ENCODE measurements at regions not wholly inside any gene's neighbourhood (a gene's known extent, or its start where the extent isn't known, plus 50 kb on each side); places are given as distances from the start of the nearest gene placed in this dataset.

DNA sequence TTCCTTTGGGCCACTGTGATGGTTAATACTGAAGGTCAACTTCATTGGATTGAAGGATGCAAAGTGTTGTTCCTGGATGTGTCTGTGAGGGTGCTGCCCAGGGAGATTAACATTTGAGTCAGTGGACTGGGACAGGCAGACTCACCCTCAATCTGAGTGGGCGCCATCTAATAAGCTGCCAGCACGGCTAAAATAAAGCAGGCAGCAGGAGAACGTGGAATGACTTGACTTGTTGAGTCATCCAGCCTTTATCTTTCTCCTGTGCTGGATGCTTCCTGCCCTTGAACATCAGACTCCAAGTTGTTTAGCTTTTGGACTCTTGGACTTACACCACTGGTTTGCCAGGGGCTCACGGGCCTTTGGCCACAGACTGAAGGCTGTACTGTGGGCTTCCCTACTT, 1046.9 kb downstream of the TYW1 start:
- H3K9me3 ChIP-seq (ENCODE audit: insufficient read depth, low read length) = no peaks in the 10 kb centered on the region

GRCh38 chr7:68050627-68051026, 1054.0 kb downstream of the TYW1 start:
- TF ChIP-seq EZH2phosphoT487 (IDR thresholded peaks at IDR 0.05; ENCODE audit: low read depth) (no peak), CTCF (IDR thresholded peaks at IDR 0.05; ENCODE audit: low read depth, low read length) (no peak)
- H3K9ac ChIP-seq (ENCODE audit: low read length) = no peak overlapping the region

More for the DNA sequence above, 1046.9 kb downstream of the TYW1 start:
- no peak overlapping the region for H3K9ac ChIP-seq (ENCODE audit: low read length)
- no peak overlapping the region for H2AFZ ChIP-seq (ENCODE audit: low read depth, low read length)
- no peaks in the 10 kb centered on the region for H4K20me1 ChIP-seq (ENCODE audit: insufficient read depth, low read length)
- TF ChIP-seq CTCF (IDR thresholded peaks at IDR 0.05; ENCODE audit: low read depth, low read length) = no peak
- TF ChIP-seq EZH2phosphoT487 (IDR thresholded peaks at IDR 0.05; ENCODE audit: low read depth) = no peak
- no peak overlapping the region for H3K4me3 ChIP-seq (ENCODE audit: low read length)
- H3K27me3 ChIP-seq (ENCODE audit: low read depth, low read length) = no peaks in the 10 kb centered on the region
- no peak overlapping the region for H3K4me2 ChIP-seq (ENCODE audit: low read length)
- no peaks in the 10 kb centered on the region for H3K36me3 ChIP-seq (replicated peaks; ENCODE audit: low read depth, low read length)
- H3K79me2 ChIP-seq (ENCODE audit: low read length) = no peaks in the 10 kb centered on the region
- H3K27ac ChIP-seq (ENCODE audit: low read length) = no peak overlapping the region
- H3K4me1 ChIP-seq (ENCODE audit: low read length) = no peaks in the 10 kb centered on the region

DNA sequence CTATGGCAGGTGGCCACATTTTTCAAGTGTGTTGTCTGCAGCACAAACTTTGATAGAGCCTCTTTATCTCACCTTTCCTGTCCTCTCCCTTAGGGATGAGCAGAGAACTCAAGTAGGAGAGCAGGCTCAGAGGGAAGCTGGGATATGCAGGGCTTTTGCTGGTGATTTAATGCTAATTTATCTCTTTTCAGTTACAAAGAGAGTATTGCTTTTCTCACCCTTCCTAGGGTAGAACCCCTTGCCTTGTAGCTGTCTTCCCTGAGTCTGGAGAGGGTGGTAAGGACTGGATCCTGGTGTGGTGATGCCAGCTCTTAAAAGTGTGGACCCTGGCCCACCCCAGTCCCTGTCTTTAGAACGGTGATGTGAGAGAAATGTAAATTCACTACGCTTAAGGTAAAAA, 1061.4 kb downstream of the TYW1 start:
- TF ChIP-seq CTCF (IDR thresholded peaks at IDR 0.05; ENCODE audit: low read depth, low read length) = no peak
- TF ChIP-seq EZH2phosphoT487 (IDR thresholded peaks at IDR 0.05; ENCODE audit: low read depth) = no peak
- Histone ChIP-seq H3K4me1 (ENCODE audit: low read length) (no peaks in the 10 kb centered on the region), H3K4me2 (ENCODE audit: low read length) (no peak overlapping the region), H3K4me3 (ENCODE audit: low read length) (no peak overlapping the region), H4K20me1 (ENCODE audit: insufficient read depth, low read length) (no peaks in the 10 kb centered on the region), H2AFZ (ENCODE audit: low read depth, low read length) (no peak overlapping the region), H3K9ac (ENCODE audit: low read length) (no peak overlapping the region), H3K27ac (ENCODE audit: low read length) (no peak overlapping the region), H3K9me3 (ENCODE audit: insufficient read depth, low read length) (no peaks in the 10 kb centered on the region), H3K36me3 (replicated peaks; ENCODE audit: low read depth, low read length) (no peaks in the 10 kb centered on the region), H3K79me2 (ENCODE audit: low read length) (no peaks in the 10 kb centered on the region), H3K27me3 (ENCODE audit: low read depth, low read length) (no peaks in the 10 kb centered on the region)

More at GRCh38 chr7:68050627-68051026, 1054.0 kb downstream of the TYW1 start:
- Histone ChIP-seq H3K79me2 (ENCODE audit: low read length) (no peaks in the 10 kb centered on the region), H3K36me3 (replicated peaks; ENCODE audit: low read depth, low read length) (no peaks in the 10 kb centered on the region), H3K27me3 (ENCODE audit: low read depth, low read length) (no peaks in the 10 kb centered on the region), H2AFZ (ENCODE audit: low read depth, low read length) (no peak overlapping the region), H3K27ac (ENCODE audit: low read length) (no peak overlapping the region), H4K20me1 (ENCODE audit: insufficient read depth, low read length) (no peaks in the 10 kb centered on the region), H3K4me2 (ENCODE audit: low read length) (no peak overlapping the region), H3K9me3 (ENCODE audit: insufficient read depth, low read length) (no peaks in the 10 kb centered on the region), H3K4me1 (ENCODE audit: low read length) (no peaks in the 10 kb centered on the region), H3K4me3 (ENCODE audit: low read length) (no peak overlapping the region)

GRCh38 chr7:68063171-68063570, 1066.5 kb downstream of the TYW1 start:
- TF ChIP-seq CTCF (IDR thresholded peaks at IDR 0.05; ENCODE audit: low read depth, low read length) (peak; percentile 33), EZH2phosphoT487 (IDR thresholded peaks at IDR 0.05; ENCODE audit: low read depth) (no peak)
- H3K27ac ChIP-seq (ENCODE audit: low read length) = no peak overlapping the region
- no peaks in the 10 kb centered on the region for H3K36me3 ChIP-seq (replicated peaks; ENCODE audit: low read depth, low read length)
- H2AFZ ChIP-seq (ENCODE audit: low read depth, low read length) = no peak overlapping the region
- H3K9ac ChIP-seq (ENCODE audit: low read length) = no peak overlapping the region
- no peaks in the 10 kb centered on the region for H3K9me3 ChIP-seq (ENCODE audit: insufficient read depth, low read length)
- no peaks in the 10 kb centered on the region for H3K4me1 ChIP-seq (ENCODE audit: low read length)
- H4K20me1 ChIP-seq (ENCODE audit: insufficient read depth, low read length) = no peaks in the 10 kb centered on the region
- H3K4me3 ChIP-seq (ENCODE audit: low read length) = no peak overlapping the region
- no peaks in the 10 kb centered on the region for H3K79me2 ChIP-seq (ENCODE audit: low read length)
- no peaks in the 10 kb centered on the region for H3K27me3 ChIP-seq (ENCODE audit: low read depth, low read length)
- H3K4me2 ChIP-seq (ENCODE audit: low read length) = no peak overlapping the region

Measured in OCI-LY3 (cell line).